Cardiac muscle cell (in vitro differentiated cells and primary cell): ENCODE measurements at regions not wholly inside any gene's neighbourhood (a gene's known extent, or its start where the extent isn't known, plus 50 kb on each side); places are given as distances from the start of the nearest gene placed in this dataset.

ENCODE experiments used
- DNase-seq, 2 donors: peaks; one replicate each; pipeline versions ENCODE4 v3.0.0 to v3.0.0-alpha.2; 2010 to 2017; ENCODE audit warnings: low read depth in 1 of 2, low spot score in 1 of 2
- H3K27ac ChIP-seq: fragments of 200-600 bp; sonication (generic); 2 replicates; pipeline ENCODE4 v1.5.1; 2016
- H3K27me3 ChIP-seq: fragments of 200-600 bp; sonication (generic); 2 replicates; pipeline ENCODE4 v1.6.0; 2016; ENCODE audit warnings: control low read depth
- H3K36me3 ChIP-seq: fragments of 200-600 bp; sonication (generic); 2 replicates; pipeline ENCODE4 v1.5.1; 2016; ENCODE audit warnings: control low read depth
- H3K4me1 ChIP-seq: fragments of 200-600 bp; sonication (generic); 2 replicates; pipeline ENCODE4 v1.8.1; 2017; ENCODE audit warnings: low read depth, mild to moderate bottlenecking, mixed run types
- H3K4me3 ChIP-seq: fragments of 200-600 bp; sonication (generic); 2 replicates; pipeline ENCODE4 v1.5.1; 2016; ENCODE audit warnings: mild to moderate bottlenecking
- H3K9me3 ChIP-seq: fragments of 200-600 bp; sonication (generic); 2 replicates; pipeline ENCODE4 v1.5.1; 2017; ENCODE audit warnings: low read depth, mild to moderate bottlenecking, control low read depth
- TF ChIP-seq, protein P1 (sequence below): IDR thresholded peaks from 2 replicates; pipeline ENCODE4 v1.5.1; 2012; ENCODE audit warnings: low read depth, mild to moderate bottlenecking, low read length

DNA sequence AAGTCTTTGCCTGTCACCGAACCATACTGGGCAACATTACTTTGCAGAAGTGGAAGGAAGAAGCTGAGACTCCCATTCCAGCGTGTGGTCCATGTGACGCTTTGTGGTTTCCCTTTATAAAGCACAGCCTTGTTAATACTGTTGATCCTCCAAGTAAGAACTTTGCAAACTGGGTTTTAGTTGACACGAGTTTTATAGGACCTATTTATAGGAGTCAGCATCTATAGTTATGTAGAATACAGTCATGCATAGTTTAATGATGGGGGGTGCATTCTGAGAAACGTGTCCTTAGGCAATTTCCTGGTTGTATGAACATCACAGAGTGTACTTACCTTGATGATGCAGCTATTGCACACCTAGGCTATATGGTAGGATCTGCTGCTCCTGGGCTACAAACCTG, 1879.4 kb upstream of the TENM3 start:
- DNase-seq = no peak
- no peaks in the 10 kb centered on the region for H3K36me3 ChIP-seq

DNA sequence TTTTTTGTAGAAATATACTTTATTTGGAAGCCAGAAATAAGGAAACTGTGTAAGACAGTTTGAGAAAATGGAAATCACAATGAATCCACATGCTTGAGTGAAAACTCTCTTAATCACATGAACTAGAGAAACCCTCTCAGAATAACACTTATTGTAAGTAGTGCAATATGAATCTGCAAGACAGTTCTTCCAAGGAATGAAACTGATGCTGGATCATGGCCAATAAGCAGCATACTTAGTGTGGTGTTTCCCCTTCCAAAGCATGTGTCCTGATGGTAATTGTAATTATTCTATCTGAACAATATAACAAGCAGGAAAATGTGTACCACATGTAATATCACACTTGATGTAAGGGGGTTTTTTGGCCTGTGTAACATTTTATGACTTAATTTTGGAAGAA, 1870.5 kb upstream of the TENM3 start:
- no peaks in the 10 kb centered on the region for H3K4me1 ChIP-seq
- TF ChIP-seq, protein P1, sequence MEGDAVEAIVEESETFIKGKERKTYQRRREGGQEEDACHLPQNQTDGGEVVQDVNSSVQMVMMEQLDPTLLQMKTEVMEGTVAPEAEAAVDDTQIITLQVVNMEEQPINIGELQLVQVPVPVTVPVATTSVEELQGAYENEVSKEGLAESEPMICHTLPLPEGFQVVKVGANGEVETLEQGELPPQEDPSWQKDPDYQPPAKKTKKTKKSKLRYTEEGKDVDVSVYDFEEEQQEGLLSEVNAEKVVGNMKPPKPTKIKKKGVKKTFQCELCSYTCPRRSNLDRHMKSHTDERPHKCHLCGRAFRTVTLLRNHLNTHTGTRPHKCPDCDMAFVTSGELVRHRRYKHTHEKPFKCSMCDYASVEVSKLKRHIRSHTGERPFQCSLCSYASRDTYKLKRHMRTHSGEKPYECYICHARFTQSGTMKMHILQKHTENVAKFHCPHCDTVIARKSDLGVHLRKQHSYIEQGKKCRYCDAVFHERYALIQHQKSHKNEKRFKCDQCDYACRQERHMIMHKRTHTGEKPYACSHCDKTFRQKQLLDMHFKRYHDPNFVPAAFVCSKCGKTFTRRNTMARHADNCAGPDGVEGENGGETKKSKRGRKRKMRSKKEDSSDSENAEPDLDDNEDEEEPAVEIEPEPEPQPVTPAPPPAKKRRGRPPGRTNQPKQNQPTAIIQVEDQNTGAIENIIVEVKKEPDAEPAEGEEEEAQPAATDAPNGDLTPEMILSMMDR = no peak
- no peak overlapping the region for H3K4me3 ChIP-seq
- DNase-seq = no peak
- H3K27me3 ChIP-seq = no peaks in the 10 kb centered on the region
- H3K27ac ChIP-seq = no peak overlapping the region
- H3K36me3 ChIP-seq = no peaks in the 10 kb centered on the region
- no peaks in the 10 kb centered on the region for H3K9me3 ChIP-seq

More for the DNA sequence above, 1879.4 kb upstream of the TENM3 start:
- H3K9me3 ChIP-seq = no peaks in the 10 kb centered on the region
- H3K27ac ChIP-seq = no peak overlapping the region
- TF ChIP-seq, protein P1 = no peak
- H3K27me3 ChIP-seq = no peaks in the 10 kb centered on the region
- H3K4me1 ChIP-seq = no peaks in the 10 kb centered on the region
- no peak overlapping the region for H3K4me3 ChIP-seq

GRCh38 chr4:180377741-180378140, 1865.5 kb upstream of the TENM3 start:
- Histone ChIP-seq H3K4me3 (no peak overlapping the region), H3K4me1 (no peaks in the 10 kb centered on the region), H3K9me3 (no peaks in the 10 kb centered on the region), H3K36me3 (no peaks in the 10 kb centered on the region), H3K27me3 (no peaks in the 10 kb centered on the region), H3K27ac (no peak overlapping the region)
- TF ChIP-seq, protein P1 = no peak
- no peak for DNase-seq

DNA sequence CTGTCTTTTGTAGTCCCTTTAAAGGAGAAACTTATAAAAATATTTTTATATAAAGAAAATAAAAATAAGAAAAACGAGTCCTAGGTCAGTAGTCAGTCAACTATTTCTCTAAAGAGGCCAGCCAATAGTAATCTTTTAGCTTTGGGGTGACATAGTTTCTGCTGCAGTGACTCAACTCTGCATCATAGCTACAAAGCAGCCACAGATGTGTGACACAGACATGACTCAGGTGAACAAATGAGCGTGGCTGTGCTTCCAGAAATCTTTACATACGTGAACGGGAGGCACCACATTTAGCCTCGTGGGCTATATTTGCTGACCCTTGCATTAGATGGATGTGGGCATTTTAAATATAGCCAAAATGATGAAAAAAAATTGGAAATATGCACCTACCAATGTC, 1862.5 kb upstream of the TENM3 start:
- Histone ChIP-seq H3K4me3 (no peak overlapping the region), H3K9me3 (no peaks in the 10 kb centered on the region), H3K27me3 (no peaks in the 10 kb centered on the region), H3K27ac (no peak overlapping the region), H3K4me1 (no peaks in the 10 kb centered on the region), H3K36me3 (no peaks in the 10 kb centered on the region)
- DNase-seq = no peak
- TF ChIP-seq, protein P1 = no peak

DNA sequence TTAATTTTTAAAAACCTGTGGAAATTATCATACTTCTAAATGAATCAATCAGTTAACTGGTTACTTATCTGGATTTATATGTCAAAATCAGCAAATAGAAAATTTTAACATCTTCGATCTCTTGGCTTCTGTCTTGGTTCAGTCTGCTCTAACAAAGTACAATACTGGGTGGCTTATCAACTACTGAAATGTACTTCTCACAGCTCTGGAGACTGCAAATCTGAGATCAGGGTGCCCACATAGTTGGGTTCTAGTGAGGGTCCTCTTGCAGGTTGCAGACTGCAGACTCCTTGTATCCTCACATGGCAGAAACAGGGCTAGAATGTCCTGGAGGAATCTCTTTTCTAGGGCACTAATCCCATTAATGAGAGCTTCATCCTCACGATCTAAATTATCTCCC, 1851.6 kb upstream of the TENM3 start:
- TF ChIP-seq, protein P1 = no peak
- Histone ChIP-seq H3K36me3 (no peaks in the 10 kb centered on the region), H3K4me3 (no peak overlapping the region), H3K27me3 (no peaks in the 10 kb centered on the region), H3K27ac (no peak overlapping the region), H3K4me1 (no peaks in the 10 kb centered on the region), H3K9me3 (no peaks in the 10 kb centered on the region)
- DNase-seq = no peak

DNA sequence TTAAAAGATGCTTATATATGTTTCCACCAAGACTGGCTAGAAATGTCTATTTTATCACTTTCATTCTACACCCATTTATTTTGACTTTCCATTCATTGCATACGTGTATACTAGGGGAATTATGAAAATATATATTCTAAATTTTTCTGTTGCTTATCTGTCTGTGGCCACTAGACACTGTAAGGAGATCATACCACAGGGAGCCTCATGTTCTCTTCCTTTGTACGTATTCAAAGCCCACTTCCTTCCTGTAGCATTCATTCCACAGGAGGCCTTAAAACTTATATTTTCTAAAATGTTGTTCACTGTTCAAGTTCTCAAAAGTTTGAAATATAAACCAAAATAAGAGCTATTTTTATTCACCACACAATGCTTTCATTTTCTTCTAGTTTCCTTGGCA, 1848.9 kb upstream of the TENM3 start:
- TF ChIP-seq, protein P1 = no peak
- H3K4me3 ChIP-seq = no peak overlapping the region
- H3K4me1 ChIP-seq = no peaks in the 10 kb centered on the region
- no peaks in the 10 kb centered on the region for H3K9me3 ChIP-seq
- no peaks in the 10 kb centered on the region for H3K36me3 ChIP-seq
- no peaks in the 10 kb centered on the region for H3K27me3 ChIP-seq
- no peak for DNase-seq
- no peak overlapping the region for H3K27ac ChIP-seq
